ENCODE measurements at regions not wholly inside any gene's neighbourhood (a gene's known extent, or its start where the extent isn't known, plus 50 kb on each side); places are given as distances from the start of the nearest gene placed in this dataset.

DNA sequence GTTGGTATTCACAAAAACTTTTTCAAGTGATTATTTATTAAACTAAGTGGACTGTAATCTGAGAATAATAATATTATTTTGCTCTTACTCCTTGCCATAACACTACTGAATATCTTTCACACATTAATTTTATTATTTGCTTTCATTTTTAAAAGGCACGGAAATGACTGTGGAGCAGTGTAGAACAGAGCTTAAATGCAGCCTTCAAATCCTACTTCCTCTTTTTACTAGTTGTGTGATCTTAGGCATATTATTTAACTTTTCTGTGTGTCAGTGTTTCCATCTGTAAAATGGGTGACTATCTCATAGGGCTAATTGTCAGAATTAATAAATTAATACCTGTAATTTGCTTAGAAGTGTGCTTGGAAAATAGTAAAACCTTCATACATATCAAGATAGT is 55.5 kb upstream of the SLC8A1 start:
- no peak for DNase-seq

DNA sequence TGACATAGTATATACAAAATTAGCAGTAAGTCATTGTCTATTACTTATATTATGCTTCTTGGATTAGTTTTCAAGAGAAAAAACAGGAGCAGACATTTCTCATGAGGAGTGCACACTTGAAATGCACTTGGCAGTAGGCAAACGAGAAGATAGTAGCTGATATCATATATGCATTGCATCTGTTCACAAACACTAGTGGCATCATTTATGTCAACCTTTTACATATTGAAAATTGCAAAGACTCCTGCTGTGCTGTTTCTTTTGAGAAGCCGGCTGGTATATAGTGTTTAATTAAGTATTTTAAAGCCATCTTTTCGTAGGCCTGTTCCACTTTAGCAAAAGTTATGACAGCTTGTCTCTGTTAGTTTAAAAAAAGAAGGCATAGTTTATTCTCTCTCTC is 58.4 kb upstream of the SLC8A1 start:
- no peak for DNase-seq

- no peak for DNase-seq
Measured at GRCh38 chr2:40511661-40512213, 59.8 kb upstream of the SLC8A1 start.

DNA sequence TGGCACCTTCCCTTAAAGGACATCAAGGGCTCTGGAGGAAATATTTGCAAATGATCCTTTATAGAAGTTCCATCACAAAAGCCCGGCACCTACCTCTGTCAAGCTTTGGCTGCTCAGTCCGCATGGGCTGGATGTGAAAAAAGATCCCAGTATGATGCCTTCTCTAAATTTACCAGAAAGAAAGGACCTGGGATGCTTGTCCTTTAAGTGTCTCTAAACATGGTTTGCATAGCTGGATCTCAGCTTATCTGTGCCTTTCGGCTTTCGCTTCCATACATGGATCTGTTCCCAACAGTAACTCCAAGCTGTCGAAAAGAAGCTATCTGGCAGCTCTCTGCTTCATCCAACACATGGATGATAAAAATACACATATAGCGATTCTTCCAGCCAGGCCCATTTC is 60.4 kb upstream of the SLC8A1 start:
- DNase-seq = no peak

DNA sequence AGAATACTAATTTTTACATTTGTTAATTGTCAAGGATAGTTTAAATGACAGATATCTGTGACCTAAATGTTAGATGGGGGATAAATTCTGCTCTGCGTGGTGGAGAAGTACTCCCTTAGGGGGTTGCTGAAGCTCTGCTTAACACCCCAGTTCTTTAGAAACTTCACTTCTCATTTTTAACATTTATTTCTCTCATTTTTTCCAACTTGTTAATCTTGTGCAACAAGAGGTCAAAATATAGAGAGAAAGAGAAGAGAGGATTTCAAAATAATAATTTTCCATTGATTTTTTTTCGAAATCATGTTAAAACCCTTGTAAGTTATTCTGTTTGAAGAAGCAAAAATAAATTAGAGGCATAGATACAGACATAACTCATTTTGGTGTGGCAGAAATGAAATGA is 61.3 kb upstream of the SLC8A1 start:
- DNase-seq = no peak

GRCh38 chr2:40516604-40517003 is 64.7 kb upstream of the SLC8A1 start:
- DNase-seq = no peak

GRCh38 chr2:40528564-40528963 is 76.7 kb upstream of the SLC8A1 start:
- no peak for DNase-seq

DNA sequence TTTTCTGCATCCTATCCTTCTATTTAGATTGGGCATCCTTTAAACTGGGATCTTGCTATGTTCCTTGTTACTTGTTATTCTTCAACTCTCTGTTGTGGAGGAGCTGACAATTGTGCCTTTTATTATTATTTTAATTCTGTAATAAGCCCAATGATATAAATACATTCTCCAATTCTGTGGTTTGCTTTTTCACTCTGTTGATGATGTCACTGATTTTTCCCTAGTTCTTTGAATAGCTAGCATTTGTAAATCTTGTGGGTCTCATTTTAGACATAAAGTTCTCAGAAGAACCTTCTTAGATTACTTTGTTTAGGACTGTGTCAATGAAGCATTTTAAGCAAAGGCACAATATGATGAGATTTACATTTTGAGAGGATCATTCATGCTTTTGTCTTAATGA is 79.5 kb upstream of the SLC8A1 start:
- no peak for DNase-seq

DNA sequence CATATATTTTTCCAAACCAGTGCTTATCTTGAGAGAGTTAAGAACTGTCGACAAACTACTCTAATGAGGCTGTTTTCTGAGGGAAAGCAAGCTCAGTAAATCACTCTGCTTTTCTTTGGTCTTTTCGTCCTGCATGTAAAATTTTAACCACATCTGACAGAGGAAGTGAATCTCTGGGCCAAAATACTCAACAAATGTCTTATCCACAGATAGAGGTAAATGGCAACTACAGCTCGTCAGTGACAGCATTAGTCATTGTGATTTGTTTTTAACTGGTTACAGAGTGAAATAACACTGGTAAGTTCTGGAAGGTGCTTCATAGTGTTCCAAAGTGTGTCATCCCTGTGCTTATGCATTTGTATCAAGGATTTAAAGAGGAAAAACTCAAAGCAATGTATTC is 82.6 kb upstream of the SLC8A1 start:
- DNase-seq = no peak

DNA sequence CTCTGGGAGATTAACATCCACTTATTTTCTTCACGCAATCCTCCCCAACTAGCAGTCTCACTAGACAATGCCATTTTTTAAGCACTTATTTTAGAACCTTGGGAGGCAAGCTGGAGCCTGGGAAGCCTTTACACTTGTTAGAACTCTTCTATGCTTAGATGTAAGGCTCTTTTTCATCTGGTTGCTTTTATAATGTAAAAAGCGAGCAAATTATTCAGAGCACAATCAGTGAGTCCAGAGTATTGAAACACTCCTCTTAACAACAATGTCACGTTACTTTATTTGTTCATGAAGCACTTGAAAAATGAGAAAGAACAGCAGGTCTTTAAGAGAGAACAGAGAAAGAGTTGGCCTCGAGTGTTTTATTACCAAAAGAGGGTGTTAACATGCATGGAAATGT is 84.1 kb upstream of the SLC8A1 start:
- DNase-seq = peak; percentile 59

DNA sequence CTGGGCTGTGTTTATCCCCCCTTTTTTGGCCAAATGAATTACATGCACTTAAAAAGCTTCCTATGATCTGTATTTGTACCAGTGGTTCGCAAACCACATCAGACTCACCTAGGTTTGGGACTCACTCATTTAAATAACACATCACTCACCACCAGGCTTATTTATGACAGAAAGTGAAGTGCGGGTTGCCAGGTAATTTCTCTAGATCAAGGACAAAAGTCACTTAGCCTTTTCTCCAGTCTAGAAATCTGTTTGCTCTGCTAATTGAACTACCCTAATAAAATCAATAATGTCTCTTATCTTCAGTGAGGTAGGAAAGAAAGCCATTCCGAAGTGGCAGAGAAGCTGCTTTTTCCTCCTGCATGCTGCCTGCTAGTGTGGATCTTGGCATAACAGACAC is 88.1 kb upstream of the SLC8A1 start:
- DNase-seq = no peak

DNA sequence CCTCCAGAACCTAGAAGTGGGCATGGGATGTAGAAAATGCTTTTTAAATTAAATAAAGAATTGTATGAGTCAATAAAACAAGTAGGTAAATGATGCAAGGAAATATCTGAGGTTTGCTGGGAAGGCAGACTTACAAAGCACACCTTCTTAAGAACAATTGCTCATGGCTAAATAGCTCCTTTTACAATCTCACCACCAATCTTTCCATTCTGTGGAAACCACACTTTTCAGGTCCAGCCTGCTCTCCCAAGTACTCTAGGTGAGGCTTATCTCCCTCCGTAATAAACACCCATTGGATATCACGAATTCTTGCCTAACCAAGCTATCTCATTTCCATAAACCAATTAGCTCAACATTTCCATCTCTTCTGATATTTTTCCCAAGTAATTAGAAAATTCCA is 91.5 kb upstream of the SLC8A1 start:
- no peak for DNase-seq

DNA sequence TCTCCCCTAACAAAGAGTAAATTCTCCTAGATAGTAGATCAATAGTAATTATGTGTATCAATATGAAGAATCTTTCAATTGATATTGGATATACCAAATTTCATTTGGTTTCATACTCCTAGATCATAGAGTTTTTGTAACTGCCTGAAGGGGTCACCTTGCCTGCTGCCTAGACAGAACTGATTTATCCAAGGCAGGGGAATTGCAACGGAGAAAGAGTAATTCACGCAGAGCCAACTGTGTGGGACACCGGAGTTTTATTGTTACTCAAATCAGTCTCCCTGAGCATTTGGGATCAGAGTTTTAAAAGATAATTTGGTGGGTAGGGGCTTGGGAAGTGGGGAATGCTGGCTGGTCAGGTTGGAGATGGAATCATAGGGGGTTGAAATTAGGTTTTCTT is 92.2 kb upstream of the SLC8A1 start:
- no peak for DNase-seq

DNA sequence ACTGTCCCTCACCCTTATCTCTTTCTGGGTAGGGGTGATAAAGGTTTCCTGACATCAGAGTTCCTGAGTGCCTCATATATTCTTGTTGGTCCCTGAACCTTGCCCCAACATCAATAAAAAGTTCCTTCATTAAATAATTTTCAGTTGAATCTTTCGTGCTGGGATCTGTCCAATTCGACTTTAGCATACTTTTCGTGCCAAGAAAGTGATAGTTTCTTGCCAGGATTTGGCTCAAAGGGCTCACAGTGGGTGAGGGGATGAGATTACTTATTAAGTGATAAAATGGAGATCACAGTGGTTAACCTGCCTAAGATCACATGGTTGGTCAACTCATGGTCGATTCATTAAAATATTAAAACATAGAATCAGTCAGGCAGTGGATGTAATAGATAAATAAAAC is 93.8 kb upstream of the SLC8A1 start:
- DNase-seq = no peak

GRCh38 chr2:40546439-40547191 is 94.7 kb upstream of the SLC8A1 start:
- no peak for DNase-seq

DNA sequence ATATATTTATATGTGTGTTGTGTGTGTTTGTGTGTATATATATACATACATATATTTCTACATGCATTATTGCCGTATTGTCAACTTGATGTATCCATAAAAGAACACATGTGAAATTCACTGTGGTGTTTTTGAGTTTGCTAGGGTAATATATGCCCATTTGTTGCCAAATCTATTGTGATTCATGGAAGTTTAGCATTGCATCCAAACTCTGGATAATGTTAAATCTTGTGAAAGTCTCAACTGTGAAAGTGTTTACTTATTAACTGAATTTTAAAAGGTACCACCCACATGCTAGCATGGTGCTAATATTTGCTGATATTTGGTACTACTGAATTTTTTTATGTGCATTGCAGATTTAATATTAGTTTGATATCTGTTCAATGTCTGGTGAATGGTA is 96.6 kb upstream of the SLC8A1 start:
- no peak for DNase-seq

GRCh38 chr2:40550085-40550484 is 98.2 kb upstream of the SLC8A1 start:
- no peak for DNase-seq

GRCh38 chr2:40551081-40551480 is 99.2 kb upstream of the SLC8A1 start:
- DNase-seq = no peak

DNA sequence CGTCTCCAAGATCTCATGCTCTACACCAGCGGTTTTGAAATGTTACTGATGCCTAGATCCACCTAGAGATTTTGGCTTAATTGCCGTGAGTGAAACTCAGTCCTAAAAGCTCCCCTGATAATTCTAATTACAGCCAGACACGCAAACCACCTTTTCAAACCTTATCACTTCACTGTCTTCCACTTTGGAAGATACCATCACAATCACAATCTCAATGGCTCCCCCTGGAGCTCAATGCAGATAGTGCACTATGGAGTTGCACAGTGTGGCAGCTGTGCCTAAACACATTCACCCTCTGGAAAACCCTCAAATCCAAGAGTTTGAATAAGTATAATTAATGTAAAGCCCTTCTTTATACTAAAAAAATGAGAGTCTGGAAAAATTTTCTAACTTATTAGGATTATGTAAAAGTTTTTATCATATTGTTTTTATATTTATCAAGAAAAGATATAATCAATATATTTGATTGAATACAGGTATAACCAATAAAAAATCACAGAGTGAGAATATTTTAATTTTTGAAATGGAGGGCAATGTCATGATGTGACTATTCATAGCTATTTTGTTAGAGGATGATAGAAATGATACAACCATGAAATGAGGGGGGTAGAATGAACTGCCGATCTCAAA is 102.9 kb upstream of the SLC8A1 start:
- peak; percentile 66 for DNase-seq

DNA sequence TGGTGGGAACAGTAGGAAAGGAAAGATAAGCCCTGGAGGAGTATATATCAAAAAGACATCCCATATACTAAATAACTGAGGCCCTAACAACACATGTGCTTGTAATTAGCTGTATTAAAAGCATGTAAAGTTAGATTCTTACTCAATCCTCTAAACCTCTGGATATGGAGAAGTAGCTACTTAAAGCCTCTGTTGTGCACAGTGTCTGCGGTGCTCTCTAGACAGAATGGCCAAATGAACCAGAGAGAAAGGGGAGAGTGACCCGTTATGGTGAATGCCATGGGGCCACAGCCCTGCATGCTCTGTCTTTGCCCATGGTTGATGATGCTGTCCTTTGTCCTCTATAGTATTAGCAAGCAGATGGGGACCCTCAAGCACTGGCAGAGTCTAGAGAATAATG is 104.4 kb upstream of the SLC8A1 start:
- no peak for DNase-seq

DNA sequence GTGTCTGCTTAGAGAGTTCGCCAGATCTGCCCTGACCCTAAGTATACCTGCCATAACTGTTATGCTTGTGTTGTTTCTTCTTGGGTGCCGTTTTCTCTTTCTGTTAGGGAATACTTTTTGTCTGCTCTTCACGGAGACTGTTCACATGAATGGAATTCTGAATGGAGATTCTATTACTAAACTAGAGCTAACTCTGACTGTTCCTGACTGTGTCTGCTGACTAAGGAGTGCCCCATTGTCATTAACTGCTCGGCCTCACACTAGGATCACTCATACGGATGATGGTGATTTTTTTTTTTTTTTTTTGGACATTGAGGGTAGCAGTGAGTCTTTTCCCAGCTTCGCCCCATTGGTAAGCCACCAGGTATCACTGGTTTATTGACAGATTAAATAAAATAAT is 104.8 kb upstream of the SLC8A1 start:
- no peak for DNase-seq

DNA sequence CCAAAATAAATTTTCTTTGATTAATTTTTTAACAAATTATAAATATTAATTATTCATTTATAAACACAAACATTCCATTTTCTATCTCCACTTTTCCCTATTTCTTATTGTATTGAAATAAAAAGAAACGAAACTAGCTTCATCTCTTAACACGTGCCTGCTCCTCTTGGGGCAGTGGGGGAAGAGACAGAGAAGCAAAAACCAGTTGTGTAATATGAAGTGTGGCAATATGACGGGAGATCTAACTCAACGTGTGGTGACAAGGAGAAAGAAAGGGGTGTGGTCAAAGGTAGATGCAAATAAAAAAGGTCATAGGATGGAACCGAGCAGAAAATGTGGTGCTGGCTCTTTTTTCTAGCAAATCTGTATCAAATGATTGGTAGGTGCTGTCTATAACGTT is 106.9 kb upstream of the SLC8A1 start:
- no peak for DNase-seq

DNA sequence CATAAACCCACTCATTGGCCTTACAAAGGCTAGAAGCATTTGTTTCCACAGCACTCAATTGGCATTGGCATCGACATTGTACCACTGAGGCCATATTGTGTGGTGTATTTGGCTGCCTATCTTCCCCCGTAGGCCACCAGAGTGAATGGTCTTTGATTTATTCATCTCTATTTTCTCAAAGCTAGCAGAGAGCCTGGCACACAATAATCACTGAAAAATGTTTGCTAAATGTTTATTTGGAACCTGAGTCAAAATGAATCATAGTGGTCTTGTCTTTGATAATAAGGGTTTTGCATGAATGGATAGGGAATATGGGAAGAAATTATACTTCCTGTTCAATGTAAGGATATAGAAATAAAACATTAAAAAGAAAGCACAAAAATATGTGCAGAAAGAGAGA is 107.3 kb upstream of the SLC8A1 start:
- DNase-seq = no peak

- DNase-seq = no peak
Measured at GRCh38 chr2:40564184-40564583, 112.3 kb upstream of the SLC8A1 start.

DNA sequence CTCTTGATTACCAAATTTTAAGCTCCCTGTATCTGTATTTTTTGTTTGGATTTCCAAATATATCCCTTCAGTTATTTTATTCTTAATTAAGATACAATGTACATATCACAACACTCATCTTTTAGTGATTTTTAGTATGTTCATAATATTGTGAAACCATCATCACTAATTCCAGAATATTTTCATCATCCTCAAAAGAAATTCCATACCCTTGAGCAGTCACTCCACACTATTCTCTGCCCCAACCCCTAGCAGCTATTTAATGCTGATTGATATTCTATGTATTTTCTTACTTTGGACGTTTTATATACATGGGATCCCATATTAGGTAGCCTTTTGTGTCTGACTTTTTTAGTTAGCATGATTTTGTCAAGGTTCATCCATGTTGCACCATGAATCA is 127.4 kb upstream of the SLC8A1 start:
- no peak for DNase-seq
